Gastrocnemius medialis (tissue), 4 donors: ENCODE measurements at regions not wholly inside any gene's neighbourhood (a gene's known extent, or its start where the extent isn't known, plus 50 kb on each side); places are given as distances from the start of the nearest gene placed in this dataset.

Experiments
- CTCF ChIP-seq, 5 experiments: fragments of 450-650 bp in 3 of 5; fragments of 200-600 bp in 2 of 5; sonication (generic) in 2 of 5; IDR thresholded peaks in 4 of 5; conservative IDR thresholded peaks in 1 of 5; 1 replicate in 4 of 5; 2 replicates in 1 of 5; pipeline ENCODE4 v1.5.1; 2016 to 2019; ENCODE audit warnings: antibody characterized with exemption in 5 of 5, mild to moderate bottlenecking in 3 of 5, moderate library complexity in 3 of 5
- POLR2A ChIP-seq, 2 donors: fragments of 450-650 bp; IDR thresholded peaks; one replicate each; pipeline ENCODE4 v1.6.1; 2017; ENCODE audit warnings: antibody characterized with exemption in 2 of 2, mild to moderate bottlenecking in 2 of 2, moderate library complexity in 2 of 2

- TF ChIP-seq CTCF (IDR thresholded peaks at IDR 0.05 in 4 of 5, conservative IDR thresholded peaks at IDR 0.05 in 1 of 5) = no peak
- TF ChIP-seq POLR2A (IDR thresholded peaks at IDR 0.05) = no peak
Measured at GRCh38 chr1:169048043-169048442, 58.4 kb upstream of the ATP1B1 start.
